ENCODE measurements at regions not wholly inside any gene's neighbourhood (a gene's known extent, or its start where the extent isn't known, plus 50 kb on each side); places are given as distances from the start of the nearest gene placed in this dataset.
A peak's percentile ranks its signal among the peaks of the same experiment; 100 is the strongest.

GRCh38 chrX:36683507-36683906 is 324.7 kb upstream of the FAM47C start:
- no peaks in the 10 kb centered on the region for H3K36me3 ChIP-seq (ENCODE audit: insufficient read depth, low read length)
- H3K4me3 ChIP-seq (ENCODE audit: low read length), result no peak overlapping the region
- H3K9ac ChIP-seq (ENCODE audit: low read depth, low read length), result no peak overlapping the region
- no peaks in the 10 kb centered on the region for H3K27me3 ChIP-seq (ENCODE audit: control insufficient read depth, insufficient read depth, low read length)
- no peaks in the 10 kb centered on the region for H3K4me1 ChIP-seq (ENCODE audit: control insufficient read depth, insufficient read depth, low read length)
- no peak overlapping the region for H3K4me2 ChIP-seq (ENCODE audit: low read length)
- no peaks in the 10 kb centered on the region for H3K9me3 ChIP-seq (replicated peaks; ENCODE audit: low read length)

GRCh38 chrX:36684053-36684452 is 324.1 kb upstream of the FAM47C start:
- no peaks in the 10 kb centered on the region for H3K36me3 ChIP-seq (ENCODE audit: insufficient read depth, low read length)
- no peaks in the 10 kb centered on the region for H3K9me3 ChIP-seq (replicated peaks; ENCODE audit: low read length)

GRCh38 chrX:36721990-36722389 is 286.2 kb upstream of the FAM47C start:
- H3K27me3 ChIP-seq (ENCODE audit: control insufficient read depth, insufficient read depth, low read length), result no peaks in the 10 kb centered on the region
- H3K4me1 ChIP-seq (ENCODE audit: control insufficient read depth, insufficient read depth, low read length), result no peaks in the 10 kb centered on the region
- H3K4me3 ChIP-seq (ENCODE audit: low read length), result no peak overlapping the region
- no peaks in the 10 kb centered on the region for H3K36me3 ChIP-seq (ENCODE audit: insufficient read depth, low read length)
- H3K4me2 ChIP-seq (ENCODE audit: low read length), result no peak overlapping the region
- no peak overlapping the region for H3K9ac ChIP-seq (ENCODE audit: low read depth, low read length)
- no peaks in the 10 kb centered on the region for H3K9me3 ChIP-seq (replicated peaks; ENCODE audit: low read length)

More at GRCh38 chrX:36684053-36684452, 324.1 kb upstream of the FAM47C start:
- Histone ChIP-seq H3K4me2 (ENCODE audit: low read length) (no peak overlapping the region), H3K9ac (ENCODE audit: low read depth, low read length) (no peak overlapping the region), H3K4me3 (ENCODE audit: low read length) (no peak overlapping the region), H3K4me1 (ENCODE audit: control insufficient read depth, insufficient read depth, low read length) (no peaks in the 10 kb centered on the region), H3K27me3 (ENCODE audit: control insufficient read depth, insufficient read depth, low read length) (no peaks in the 10 kb centered on the region)

DNA sequence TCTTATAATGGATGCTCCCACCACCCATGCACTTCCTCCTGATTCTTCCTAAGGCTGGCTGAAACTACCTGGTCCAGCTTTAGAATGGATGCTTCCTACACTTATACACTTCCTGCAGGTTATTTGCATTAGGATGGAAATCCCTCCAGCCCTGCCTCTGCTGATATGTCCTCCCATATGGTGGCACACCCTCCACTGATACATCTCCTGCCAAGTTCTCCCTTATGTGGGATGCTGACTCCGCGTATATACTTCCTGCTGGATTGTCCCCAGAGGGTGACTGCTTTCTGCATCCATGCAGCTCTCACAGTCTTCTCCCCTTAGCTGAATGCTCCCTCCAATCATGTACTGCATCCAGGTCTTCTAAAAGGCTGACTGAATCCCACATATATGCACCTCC is 254.6 kb upstream of the FAM47C start:
- Histone ChIP-seq H3K9ac (ENCODE audit: low read depth, low read length) (no peak overlapping the region), H3K4me1 (ENCODE audit: control insufficient read depth, insufficient read depth, low read length) (no peaks in the 10 kb centered on the region), H3K4me3 (ENCODE audit: low read length) (no peak overlapping the region), H3K4me2 (ENCODE audit: low read length) (no peak overlapping the region), H3K9me3 (replicated peaks; ENCODE audit: low read length) (no peaks in the 10 kb centered on the region), H3K27me3 (ENCODE audit: control insufficient read depth, insufficient read depth, low read length) (no peaks in the 10 kb centered on the region), H3K36me3 (ENCODE audit: insufficient read depth, low read length) (no peaks in the 10 kb centered on the region)

- H3K9me3 ChIP-seq (replicated peaks; ENCODE audit: low read length), result no peaks in the 10 kb centered on the region
- H3K4me2 ChIP-seq (ENCODE audit: low read length), result no peak overlapping the region
- no peaks in the 10 kb centered on the region for H3K27me3 ChIP-seq (ENCODE audit: control insufficient read depth, insufficient read depth, low read length)
- H3K4me3 ChIP-seq (ENCODE audit: low read length), result no peak overlapping the region
- H3K9ac ChIP-seq (ENCODE audit: low read depth, low read length), result no peak overlapping the region
- H3K4me1 ChIP-seq (ENCODE audit: control insufficient read depth, insufficient read depth, low read length), result no peaks in the 10 kb centered on the region
- H3K36me3 ChIP-seq (ENCODE audit: insufficient read depth, low read length), result no peaks in the 10 kb centered on the region
Observed at GRCh38 chrX:36787752-36788151, 220.4 kb upstream of the FAM47C start.

- no peaks in the 10 kb centered on the region for H3K9me3 ChIP-seq (replicated peaks; ENCODE audit: low read length)
- no peak overlapping the region for H3K4me2 ChIP-seq (ENCODE audit: low read length)
- H3K4me3 ChIP-seq (ENCODE audit: low read length), result no peak overlapping the region
- no peaks in the 10 kb centered on the region for H3K4me1 ChIP-seq (ENCODE audit: control insufficient read depth, insufficient read depth, low read length)
- no peaks in the 10 kb centered on the region for H3K36me3 ChIP-seq (ENCODE audit: insufficient read depth, low read length)
- no peaks in the 10 kb centered on the region for H3K27me3 ChIP-seq (ENCODE audit: control insufficient read depth, insufficient read depth, low read length)
- H3K9ac ChIP-seq (ENCODE audit: low read depth, low read length), result no peak overlapping the region
Observed at GRCh38 chrX:36803151-36803550, 205.0 kb upstream of the FAM47C start.

GRCh38 chrX:36804066-36804465 is 204.1 kb upstream of the FAM47C start:
- H3K9ac ChIP-seq (ENCODE audit: low read depth, low read length), result no peak overlapping the region
- no peak overlapping the region for H3K4me2 ChIP-seq (ENCODE audit: low read length)
- H3K9me3 ChIP-seq (replicated peaks; ENCODE audit: low read length), result no peaks in the 10 kb centered on the region
- H3K27me3 ChIP-seq (ENCODE audit: control insufficient read depth, insufficient read depth, low read length), result no peaks in the 10 kb centered on the region
- H3K36me3 ChIP-seq (ENCODE audit: insufficient read depth, low read length), result no peaks in the 10 kb centered on the region
- no peak overlapping the region for H3K4me3 ChIP-seq (ENCODE audit: low read length)
- no peaks in the 10 kb centered on the region for H3K4me1 ChIP-seq (ENCODE audit: control insufficient read depth, insufficient read depth, low read length)

GRCh38 chrX:36844857-36845256 is 163.3 kb upstream of the FAM47C start:
- no peaks in the 10 kb centered on the region for H3K4me1 ChIP-seq (ENCODE audit: control insufficient read depth, insufficient read depth, low read length)
- no peak overlapping the region for H3K9ac ChIP-seq (ENCODE audit: low read depth, low read length)
- no peak overlapping the region for H3K4me3 ChIP-seq (ENCODE audit: low read length)
- H3K4me2 ChIP-seq (ENCODE audit: low read length), result no peak overlapping the region
- no peaks in the 10 kb centered on the region for H3K27me3 ChIP-seq (ENCODE audit: control insufficient read depth, insufficient read depth, low read length)
- H3K9me3 ChIP-seq (replicated peaks; ENCODE audit: low read length), result no peaks in the 10 kb centered on the region
- H3K36me3 ChIP-seq (ENCODE audit: insufficient read depth, low read length), result no peaks in the 10 kb centered on the region

DNA sequence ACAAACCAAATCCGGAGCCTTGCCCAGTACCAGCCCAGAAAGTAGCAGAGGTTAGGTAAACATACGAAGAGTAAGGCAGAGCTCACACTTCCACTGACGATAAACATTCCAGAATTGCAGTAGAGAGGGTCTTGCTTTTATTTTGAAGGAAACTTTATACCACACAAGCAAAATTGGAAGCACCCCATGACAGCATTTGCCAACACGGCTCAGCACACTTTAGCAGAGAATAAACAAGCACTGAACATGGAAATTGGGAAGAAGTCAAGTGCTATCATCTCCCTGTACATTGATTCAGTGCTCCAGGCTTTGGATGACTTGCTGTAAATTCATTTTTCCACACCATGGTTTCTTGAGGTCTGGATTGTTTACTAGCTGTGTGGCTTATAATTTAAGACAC is 160.7 kb upstream of the FAM47C start:
- Histone ChIP-seq H3K4me3 (ENCODE audit: low read length) (no peak overlapping the region), H3K27me3 (ENCODE audit: control insufficient read depth, insufficient read depth, low read length) (no peaks in the 10 kb centered on the region), H3K4me2 (ENCODE audit: low read length) (peak overlapping the region; percentile 0), H3K4me1 (ENCODE audit: control insufficient read depth, insufficient read depth, low read length) (no peaks in the 10 kb centered on the region), H3K9ac (ENCODE audit: low read depth, low read length) (no peak overlapping the region), H3K36me3 (ENCODE audit: insufficient read depth, low read length) (no peaks in the 10 kb centered on the region), H3K9me3 (replicated peaks; ENCODE audit: low read length) (no peaks in the 10 kb centered on the region)

GRCh38 chrX:36849407-36849806 is 158.8 kb upstream of the FAM47C start:
- H3K9me3 ChIP-seq (replicated peaks; ENCODE audit: low read length), result no peaks in the 10 kb centered on the region
- H3K9ac ChIP-seq (ENCODE audit: low read depth, low read length), result no peak overlapping the region
- no peaks in the 10 kb centered on the region for H3K27me3 ChIP-seq (ENCODE audit: control insufficient read depth, insufficient read depth, low read length)
- H3K4me1 ChIP-seq (ENCODE audit: control insufficient read depth, insufficient read depth, low read length), result no peaks in the 10 kb centered on the region
- no peak overlapping the region for H3K4me3 ChIP-seq (ENCODE audit: low read length)
- H3K4me2 ChIP-seq (ENCODE audit: low read length), result no peak overlapping the region
- no peaks in the 10 kb centered on the region for H3K36me3 ChIP-seq (ENCODE audit: insufficient read depth, low read length)

- no peaks in the 10 kb centered on the region for H3K4me1 ChIP-seq (ENCODE audit: control insufficient read depth, insufficient read depth, low read length)
- H3K9me3 ChIP-seq (replicated peaks; ENCODE audit: low read length), result no peaks in the 10 kb centered on the region
- H3K36me3 ChIP-seq (ENCODE audit: insufficient read depth, low read length), result no peaks in the 10 kb centered on the region
- no peak overlapping the region for H3K4me2 ChIP-seq (ENCODE audit: low read length)
- H3K9ac ChIP-seq (ENCODE audit: low read depth, low read length), result no peak overlapping the region
- no peak overlapping the region for H3K4me3 ChIP-seq (ENCODE audit: low read length)
- no peaks in the 10 kb centered on the region for H3K27me3 ChIP-seq (ENCODE audit: control insufficient read depth, insufficient read depth, low read length)
Observed at GRCh38 chrX:36856849-36857248, 151.3 kb upstream of the FAM47C start.

DNA sequence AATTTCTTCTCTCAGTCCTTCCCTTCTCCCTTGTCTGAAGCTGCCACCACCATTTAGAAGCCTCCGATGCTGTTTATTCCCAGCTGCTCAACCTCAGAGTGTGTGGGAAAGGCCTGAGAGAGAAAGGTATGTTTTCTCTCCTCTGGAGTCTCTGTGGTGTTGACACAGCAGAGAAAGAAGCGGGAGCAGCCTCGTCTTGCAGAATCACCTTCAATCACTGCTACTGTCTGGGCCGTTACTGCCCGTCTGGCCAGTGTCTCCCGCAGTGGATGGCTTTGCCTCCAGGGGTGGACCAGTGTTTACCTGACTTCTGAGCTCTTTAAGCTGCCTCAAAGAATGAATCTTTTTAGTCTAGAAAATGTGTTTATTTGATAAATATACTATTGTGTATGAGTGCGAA is 148.9 kb upstream of the FAM47C start:
- Histone ChIP-seq H3K36me3 (ENCODE audit: insufficient read depth, low read length) (no peaks in the 10 kb centered on the region), H3K4me1 (ENCODE audit: control insufficient read depth, insufficient read depth, low read length) (no peaks in the 10 kb centered on the region), H3K27me3 (ENCODE audit: control insufficient read depth, insufficient read depth, low read length) (no peaks in the 10 kb centered on the region), H3K9me3 (replicated peaks; ENCODE audit: low read length) (no peaks in the 10 kb centered on the region), H3K4me2 (ENCODE audit: low read length) (no peak overlapping the region), H3K9ac (ENCODE audit: low read depth, low read length) (no peak overlapping the region), H3K4me3 (ENCODE audit: low read length) (no peak overlapping the region)

All from skeletal muscle satellite cell (primary cell).